NCI-H510A treated with DMSO at 0.1 percent for 48 hours (cell line): ENCODE measurements at regions not wholly inside any gene's neighbourhood (a gene's known extent, or its start where the extent isn't known, plus 50 kb on each side); places are given as distances from the start of the nearest gene placed in this dataset.

Experiments
- DNase-seq: peaks from one replicate; lab custom pipeline; 2025; lab: John Stamatoyannopoulos, UW

GRCh38 chr1:37277366-37277765 is 197.0 kb upstream of the ZC3H12A start:
- no peak for DNase-seq

- DNase-seq = no peak
Measured at GRCh38 chr1:37281354-37281753, 193.0 kb upstream of the ZC3H12A start.

- no peak for DNase-seq
Measured at GRCh38 chr1:37282764-37283163, 191.6 kb upstream of the ZC3H12A start.

DNA sequence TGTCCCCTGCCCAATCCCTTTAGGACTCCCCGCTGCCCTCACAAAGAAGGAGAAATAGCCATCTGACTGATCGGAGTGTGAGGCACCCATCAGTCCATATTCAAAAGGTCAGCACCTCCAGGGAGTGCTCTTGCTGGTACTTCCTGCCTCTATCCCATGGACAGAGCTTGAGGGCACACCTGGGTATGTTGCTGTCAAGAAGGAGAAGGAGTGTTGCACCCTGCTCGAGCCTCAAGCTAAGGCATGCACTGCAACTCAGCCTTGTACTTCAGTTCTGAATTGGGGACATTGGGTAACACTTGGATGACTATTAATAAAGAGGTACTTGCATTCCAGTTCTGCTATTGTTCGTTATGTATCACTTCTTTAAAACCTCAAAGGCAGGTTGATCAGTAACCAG is 190.3 kb upstream of the ZC3H12A start:
- no peak for DNase-seq

GRCh38 chr1:37286881-37287280 is 187.5 kb upstream of the ZC3H12A start:
- DNase-seq = no peak

DNA sequence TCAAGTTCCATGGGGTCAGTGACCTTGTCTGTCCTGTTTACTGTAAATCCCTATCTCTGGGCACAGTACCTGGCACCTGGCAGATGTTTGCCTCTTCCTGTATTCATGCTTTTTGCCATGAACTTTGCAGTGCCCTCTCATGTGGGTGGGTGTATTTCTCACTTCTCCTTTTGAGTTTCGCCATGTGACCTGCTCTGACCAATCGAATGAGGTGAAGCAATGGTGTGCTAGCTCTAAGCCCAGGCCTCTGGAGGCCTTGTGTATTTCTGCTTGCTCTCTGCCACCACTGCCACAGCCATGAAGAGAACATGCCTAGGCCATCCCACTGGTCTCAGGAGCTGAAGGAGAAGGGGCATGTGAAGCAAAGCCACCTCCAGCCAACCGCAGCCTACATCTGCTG is 185.5 kb upstream of the ZC3H12A start:
- no peak for DNase-seq

- no peak for DNase-seq
Measured at GRCh38 chr1:37290718-37291117, 183.7 kb upstream of the ZC3H12A start.

DNA sequence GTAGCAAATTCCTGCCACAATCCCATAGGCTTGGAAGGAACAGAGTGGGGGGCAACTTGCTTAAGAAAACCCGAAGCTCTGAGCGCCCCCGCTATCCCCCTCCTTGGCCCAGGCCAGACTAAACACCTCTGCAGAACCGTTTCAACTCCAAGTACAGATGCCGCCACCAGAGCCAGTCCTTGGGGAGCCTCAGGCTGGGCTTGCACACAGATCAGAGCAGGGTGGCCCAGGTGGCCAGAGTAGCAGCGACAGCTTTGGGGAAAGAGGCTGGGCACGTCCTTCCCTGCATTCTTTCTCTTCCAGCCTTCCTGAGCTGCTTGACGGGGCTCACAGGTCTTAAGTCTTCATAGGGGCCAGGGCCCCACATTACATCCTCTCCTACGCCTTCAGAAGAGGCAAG is 181.6 kb upstream of the ZC3H12A start:
- no peak for DNase-seq

DNA sequence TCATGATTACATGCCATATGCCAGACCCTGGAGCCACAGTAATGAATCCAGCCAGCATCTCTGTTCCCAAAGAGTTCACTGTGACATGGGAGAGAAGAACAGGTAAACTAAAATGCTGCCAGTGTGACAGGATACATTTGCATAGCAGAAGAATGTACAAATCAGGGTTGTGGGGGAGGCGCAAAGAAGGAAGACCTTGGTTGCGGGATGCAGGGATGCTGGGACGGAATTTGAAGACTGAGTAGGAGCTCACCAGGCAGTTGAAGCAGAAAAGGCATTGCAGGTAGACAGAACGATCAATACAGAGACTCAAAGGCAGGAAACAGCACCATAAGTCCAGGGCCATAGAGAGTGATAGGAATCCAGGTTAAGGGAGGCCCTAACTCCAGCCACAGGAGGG is 180.3 kb upstream of the ZC3H12A start:
- DNase-seq = no peak

- no peak for DNase-seq
Measured at GRCh38 chr1:37294529-37294928, 179.9 kb upstream of the ZC3H12A start.

- DNase-seq = no peak
Measured at GRCh38 chr1:37298769-37299168, 175.6 kb upstream of the ZC3H12A start.

- no peak for DNase-seq
Measured at GRCh38 chr1:37299216-37299615, 175.2 kb upstream of the ZC3H12A start.

GRCh38 chr1:37303884-37304574 is 170.4 kb upstream of the ZC3H12A start:
- no peak for DNase-seq

- DNase-seq = no peak
Measured at GRCh38 chr1:37305108-37305507, 169.3 kb upstream of the ZC3H12A start.

- DNase-seq = peak; percentile 92
Measured at GRCh38 chr1:37305841-37306240, 168.5 kb upstream of the ZC3H12A start.

DNA sequence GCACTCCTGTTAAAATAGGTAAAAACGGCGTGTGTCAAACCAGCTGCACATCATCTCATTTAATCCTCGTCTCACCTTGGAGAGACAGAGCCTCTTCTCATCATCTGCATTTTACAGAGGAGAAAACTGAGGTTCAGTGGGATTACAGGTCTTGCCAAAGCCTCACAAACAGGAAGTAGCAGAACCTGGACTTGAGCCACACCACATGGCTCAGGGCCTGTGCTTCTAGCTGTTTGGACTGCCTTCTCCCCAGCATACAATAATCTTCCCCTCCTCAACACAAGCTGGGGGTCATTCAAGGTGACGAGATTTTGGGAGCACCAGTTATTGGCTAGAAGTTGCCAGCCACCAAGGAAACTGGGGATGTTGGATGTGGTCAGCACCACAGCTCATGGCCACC is 167.9 kb upstream of the ZC3H12A start:
- DNase-seq = no peak

DNA sequence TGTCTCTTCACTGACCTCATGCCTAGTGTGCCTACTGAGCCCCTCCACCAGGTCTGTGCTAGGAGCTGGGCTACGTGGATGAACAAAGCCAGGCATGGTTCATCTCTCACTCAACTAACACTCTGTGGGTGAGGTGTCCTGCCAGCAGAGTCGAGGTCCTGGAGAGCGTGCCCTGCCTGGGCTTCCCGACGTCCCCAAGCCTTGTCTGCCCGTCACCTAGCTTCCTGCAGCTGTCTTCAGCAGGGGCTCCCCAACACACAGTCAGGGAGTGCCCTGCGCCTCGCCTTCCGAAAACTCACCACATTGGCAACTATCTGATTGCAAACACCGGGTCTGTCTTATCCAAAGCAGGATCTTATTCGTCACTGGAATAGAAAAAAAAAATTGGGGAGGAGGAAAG is 167.5 kb upstream of the ZC3H12A start:
- DNase-seq = no peak

DNA sequence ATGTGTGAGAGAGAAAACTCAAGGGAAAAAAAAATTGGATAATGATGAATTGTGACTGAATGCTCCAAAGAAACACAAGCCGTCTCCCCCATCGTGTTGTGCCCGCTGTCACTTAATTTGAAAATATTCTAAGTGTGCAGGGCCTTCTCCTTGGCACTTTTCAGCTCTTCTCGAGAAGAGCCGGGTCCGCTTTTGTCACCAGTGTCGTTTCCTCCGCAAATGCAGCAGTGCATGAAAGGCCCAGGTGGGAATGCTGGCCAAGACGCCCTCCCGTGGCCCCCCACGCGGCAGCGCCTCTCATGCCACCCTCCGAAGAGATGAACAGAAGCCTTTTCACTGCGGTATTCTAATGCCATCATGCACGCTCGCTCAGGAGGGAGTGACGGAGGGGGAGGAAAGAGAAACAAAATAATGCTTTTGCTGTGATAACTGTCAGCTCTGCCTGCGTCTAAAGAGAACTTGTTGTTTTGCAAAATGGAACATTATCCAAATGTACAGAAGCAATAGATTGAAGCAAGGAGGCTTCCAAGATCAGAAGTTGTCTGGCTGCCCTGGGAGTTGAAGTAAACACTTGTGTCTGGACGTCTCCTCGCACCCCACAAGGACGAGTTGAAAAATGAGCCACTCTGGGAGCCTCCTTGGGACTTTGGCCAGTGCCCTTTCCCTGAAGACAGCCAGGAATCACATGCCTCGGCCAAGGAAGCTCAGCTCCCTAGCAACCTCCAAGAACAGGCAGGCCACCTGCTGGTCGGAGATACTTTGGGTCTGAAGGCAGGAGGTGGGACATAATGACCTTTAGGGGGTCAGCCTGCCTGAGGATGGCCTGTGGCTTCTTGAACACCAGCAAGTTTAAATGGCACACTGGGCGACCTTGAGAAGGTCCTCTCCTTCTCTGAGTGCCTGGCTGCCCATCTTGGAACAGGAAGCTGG is 166.1 kb upstream of the ZC3H12A start:
- no peak for DNase-seq

GRCh38 chr1:37309574-37309973 is 164.8 kb upstream of the ZC3H12A start:
- DNase-seq = no peak

DNA sequence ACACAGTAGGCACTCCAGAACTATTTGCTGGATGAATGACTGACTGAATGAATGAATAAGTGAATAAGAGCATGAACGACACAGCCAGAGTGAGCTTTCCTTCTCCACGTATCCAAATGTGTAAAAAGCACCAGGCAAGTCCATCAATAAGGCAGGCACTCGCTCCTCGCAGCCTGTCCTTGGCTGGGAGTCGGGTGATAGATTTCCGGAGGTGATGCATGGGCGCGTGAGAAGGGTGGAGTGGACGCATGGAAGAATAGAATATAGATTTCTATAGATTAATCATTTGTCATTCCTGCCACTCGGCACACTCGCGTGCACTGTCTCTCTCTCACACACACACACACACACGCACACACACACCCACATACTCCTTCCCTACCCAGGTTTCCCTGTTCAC is 164.3 kb upstream of the ZC3H12A start:
- no peak for DNase-seq

- no peak for DNase-seq
Measured at GRCh38 chr1:37315371-37315846, 159.0 kb upstream of the ZC3H12A start.

DNA sequence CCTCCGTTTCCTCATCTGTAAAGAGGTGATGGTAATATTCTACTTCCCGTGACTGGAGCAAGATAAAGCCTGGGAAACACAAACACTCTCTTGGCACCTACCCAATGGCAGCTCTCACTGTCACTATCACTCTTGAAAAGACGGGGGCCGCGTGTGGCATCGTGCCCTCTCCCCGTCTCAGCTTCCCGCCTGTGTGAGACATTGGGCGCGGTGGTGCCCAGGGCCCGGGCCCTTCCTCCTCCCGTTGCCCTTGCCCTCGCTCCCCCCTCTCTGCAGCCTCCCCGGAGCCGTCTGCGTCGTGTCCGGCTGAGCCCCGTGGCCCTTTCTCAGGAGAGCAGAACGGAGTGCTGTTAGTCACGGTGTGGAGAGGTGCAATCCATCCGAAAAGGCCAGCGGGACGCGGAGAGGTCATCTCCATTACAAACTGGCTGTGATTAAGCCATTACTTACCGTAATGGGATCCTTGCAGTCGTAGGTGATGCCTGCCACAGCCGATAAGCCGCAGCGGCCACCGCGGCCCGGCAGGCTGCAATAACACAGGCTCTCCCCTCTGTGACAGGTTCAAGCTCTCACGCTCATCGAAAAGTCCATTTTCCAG is 156.4 kb upstream of the ZC3H12A start:
- DNase-seq = peak; percentile 91

- no peak for DNase-seq
Measured at GRCh38 chr1:37318490-37318889, 155.9 kb upstream of the ZC3H12A start.
